Fibroblast of skin of left quadriceps (primary cell): ENCODE measurements at regions not wholly inside any gene's neighbourhood (a gene's known extent, or its start where the extent isn't known, plus 50 kb on each side); places are given as distances from the start of the nearest gene placed in this dataset.
A peak's percentile ranks its signal among the peaks of the same experiment; 100 is the strongest.

ENCODE experiments used
- DNase-seq, 2 experiments: peaks; one replicate each; pipeline ENCODE4 v3.0.0-alpha.2; 2013; ENCODE audit warnings: low read depth in 2 of 2

DNA sequence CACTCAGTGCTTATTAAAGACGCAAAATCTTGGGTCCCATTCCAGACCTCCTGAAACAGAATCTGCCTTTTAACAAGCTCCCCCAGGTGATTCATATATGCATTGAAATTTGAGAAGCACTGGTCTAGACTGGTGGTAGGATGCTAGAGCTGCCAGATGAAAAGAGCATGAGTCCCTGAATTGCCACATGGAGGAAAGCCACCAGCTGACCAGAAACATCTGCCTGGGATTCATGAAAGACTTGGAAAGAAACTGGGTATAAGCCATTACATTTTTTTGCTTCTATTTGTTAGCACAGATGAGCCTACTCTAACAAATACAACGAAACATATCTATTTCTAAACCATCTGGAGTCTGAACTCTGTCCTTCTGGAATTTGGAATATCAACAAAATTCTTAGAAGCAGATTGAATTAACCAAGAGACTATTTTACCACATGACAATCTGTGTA is 228.9 kb downstream of the RBM43 start:
- DNase-seq = peak; percentile 95 to 96

DNA sequence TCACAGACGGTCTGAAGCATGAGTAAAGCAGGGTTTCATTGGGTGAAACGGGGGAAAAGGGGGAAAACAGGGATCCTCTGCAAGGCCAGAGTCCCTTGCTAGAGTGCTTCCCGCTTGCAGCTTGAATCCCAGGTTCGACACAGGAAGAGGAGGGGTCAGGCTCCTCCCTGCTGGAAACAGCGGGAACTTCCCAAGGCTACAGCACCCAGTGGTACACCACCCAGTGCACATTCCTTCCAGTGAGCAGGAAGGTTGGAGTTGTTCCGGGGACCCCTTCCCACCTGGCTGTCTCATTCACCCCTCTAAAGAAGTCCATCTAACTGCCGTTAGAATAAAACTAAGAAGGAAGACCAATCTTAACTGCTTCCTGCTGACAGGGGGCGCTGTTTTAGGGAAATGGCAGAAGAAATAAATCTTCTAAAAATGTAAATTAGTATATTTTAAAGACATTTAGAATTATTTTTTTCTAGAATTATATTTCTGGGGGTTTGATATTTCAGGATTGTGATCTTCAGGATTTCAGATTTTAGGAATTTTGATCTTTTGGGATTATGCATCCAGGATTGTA is 230.9 kb downstream of the RBM43 start:
- no peak for DNase-seq

DNA sequence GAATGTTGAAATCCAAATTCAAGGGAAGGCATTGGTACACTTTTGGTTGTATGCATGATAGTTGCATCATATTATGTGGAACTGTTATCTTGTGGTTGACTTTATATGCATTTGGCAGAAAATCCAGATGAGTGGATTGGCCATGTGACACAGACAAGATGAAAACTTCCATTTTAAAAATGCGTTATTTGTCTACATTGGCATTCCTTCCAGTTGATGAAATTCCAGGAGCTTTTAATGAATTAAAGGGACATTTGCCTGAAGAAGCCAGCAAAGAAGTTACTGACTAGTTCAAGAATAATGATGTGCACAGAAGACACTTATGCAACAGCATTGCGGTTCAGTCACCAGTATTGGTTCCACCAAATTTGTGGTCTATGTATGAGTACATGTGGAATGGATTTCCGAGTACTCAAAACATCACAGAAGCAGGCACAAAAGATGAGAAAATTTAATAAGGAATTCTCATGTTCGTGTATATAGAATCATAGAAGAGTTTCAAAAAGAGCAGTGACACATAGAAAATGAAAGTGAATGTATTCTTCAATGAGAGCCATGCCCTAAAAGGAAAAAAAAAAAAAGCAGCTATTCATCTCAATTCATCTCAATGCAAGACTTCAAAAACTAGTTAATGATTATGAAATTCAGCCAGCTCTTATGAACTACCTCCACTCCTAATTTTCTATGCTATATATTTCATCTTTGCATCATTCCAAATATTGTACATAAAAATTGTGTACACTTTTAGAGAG is 232.1 kb downstream of the RBM43 start:
- DNase-seq = peak; percentile 67

DNA sequence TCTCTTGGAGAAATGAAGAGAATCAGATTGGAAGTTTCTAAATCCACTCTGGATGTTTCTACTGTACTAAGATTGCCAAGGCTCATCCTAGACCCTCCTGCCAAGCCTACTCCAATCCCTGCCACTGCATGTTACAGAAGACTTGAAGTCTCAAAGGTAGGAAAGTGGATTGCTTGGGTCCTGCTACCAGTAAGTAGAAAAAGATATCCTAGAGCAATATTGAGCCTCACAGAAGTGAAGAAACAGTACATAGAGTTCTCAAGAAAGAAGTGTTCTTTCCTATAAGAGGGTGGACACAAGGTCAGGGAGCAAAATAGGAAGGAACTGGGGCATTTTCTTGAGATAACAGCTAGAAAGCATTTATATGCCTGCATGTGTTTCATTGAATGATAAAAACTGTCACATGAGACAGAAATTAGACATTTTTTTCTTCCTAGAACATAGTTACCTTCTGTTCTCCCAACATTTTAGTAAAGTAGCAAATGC is 232.9 kb downstream of the RBM43 start:
- no peak for DNase-seq

DNA sequence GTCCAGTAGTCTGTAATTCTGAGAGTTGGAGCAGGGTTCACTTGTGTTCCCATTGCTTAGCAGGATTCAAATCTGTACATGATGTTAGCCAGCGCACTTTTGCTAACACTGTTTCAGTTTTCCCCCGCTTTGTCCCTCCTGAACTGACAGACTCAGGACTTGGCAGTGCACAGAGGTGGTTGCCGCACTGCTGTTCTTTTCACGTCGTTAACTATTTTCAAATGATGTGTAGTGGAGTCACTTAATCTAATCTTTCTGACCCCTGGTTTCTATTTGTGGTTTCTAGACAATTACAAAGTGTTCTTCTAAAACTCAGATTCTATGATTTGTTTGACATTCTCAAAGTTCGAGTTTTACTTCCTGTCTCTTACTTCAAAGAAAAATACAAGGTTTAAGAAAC is 234.5 kb downstream of the RBM43 start:
- no peak for DNase-seq

DNA sequence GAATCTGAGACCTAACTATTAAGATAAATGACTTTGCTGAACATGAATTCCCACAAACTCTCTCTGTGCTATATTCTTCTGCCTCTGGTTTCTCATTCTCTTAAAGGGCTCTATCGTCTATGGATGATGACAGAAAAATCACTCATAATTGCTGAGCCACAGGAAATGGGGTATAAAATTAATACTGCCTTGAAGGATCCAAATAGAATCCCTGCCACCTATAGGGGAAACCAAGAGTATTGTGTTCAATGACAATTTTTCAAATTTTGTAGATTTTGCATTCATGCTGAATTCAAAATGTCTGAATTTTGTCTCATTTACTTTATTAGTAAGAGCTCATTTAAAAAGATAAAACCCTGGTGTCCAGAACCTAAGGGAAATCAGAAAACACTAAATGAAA is 235.8 kb downstream of the RBM43 start:
- DNase-seq = no peak

DNA sequence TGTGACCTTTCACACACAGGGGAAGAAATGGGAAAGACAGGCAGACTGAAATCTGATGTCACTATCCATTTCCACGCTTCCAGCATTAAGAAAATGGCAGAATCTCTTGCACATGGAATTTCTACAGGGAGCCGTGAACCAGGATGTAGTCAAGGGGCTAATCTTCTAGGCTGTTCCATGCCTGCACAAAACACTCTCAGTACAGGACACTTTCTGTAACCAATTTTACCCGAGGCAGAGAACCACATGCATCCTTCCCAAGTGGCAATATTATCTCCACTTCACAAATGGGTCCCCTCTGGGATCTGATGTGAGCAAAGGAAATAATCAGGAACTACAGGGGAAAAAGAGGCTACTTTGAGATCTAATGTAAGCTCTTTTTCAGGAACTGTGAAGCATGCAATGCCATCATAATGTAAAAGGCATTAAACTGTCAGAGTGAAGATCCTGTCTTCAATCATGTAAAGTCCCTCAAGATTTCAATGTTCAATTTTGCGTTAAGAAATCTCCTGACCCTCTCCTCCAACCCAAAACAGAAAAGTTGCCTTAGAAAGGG is 236.9 kb downstream of the RBM43 start:
- DNase-seq = no peak

DNA sequence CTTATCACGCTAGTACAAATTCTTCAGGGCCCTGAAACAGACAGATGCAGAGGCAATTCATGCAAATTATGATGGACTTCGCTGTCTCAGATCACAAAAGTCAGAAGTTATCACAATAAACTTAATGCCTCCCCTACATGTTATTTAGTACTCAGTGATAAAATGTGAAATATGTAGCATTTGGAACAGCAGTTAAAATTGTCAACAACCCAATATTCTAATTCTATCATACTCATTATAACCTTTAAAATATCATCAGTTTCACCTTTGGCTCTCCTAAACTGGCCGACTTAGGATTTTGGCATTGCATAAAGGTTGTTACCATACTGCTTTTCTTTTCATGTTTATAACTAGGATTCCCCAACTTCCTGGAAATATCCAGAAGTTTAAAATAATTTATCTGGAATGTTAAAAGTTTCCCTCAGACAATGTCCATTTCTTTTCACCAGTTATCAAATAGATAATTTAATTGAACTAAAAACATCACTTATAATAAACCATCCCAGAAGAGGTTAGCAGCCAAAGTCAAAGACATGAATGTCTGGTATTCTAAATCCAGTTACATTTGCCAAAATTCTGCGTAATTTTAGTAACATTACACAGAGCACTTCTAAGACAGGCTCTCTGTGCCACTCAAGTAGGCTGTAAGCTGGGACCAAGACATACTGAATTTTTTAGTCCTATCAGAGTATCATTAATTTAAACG is 239.8 kb downstream of the RBM43 start:
- no peak for DNase-seq

DNA sequence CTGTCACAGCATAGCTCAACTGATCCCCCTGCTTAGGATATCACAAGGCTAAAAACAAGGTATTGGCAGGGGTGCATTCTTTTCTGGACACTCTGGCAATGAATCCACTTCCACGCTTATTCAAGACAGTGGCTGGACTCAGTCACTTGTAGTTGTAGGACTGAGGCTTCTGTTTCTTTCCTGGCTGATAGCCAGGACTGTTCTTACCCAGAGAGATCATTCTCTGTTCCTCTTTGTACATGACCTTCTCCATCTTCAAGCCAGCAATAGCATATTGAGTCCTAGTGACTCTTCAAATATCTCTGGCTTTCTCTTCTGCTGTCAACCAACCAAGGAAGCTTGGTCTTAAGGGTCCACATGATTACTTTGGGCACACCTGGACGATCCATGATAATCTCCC is 241.3 kb downstream of the RBM43 start:
- no peak for DNase-seq

DNA sequence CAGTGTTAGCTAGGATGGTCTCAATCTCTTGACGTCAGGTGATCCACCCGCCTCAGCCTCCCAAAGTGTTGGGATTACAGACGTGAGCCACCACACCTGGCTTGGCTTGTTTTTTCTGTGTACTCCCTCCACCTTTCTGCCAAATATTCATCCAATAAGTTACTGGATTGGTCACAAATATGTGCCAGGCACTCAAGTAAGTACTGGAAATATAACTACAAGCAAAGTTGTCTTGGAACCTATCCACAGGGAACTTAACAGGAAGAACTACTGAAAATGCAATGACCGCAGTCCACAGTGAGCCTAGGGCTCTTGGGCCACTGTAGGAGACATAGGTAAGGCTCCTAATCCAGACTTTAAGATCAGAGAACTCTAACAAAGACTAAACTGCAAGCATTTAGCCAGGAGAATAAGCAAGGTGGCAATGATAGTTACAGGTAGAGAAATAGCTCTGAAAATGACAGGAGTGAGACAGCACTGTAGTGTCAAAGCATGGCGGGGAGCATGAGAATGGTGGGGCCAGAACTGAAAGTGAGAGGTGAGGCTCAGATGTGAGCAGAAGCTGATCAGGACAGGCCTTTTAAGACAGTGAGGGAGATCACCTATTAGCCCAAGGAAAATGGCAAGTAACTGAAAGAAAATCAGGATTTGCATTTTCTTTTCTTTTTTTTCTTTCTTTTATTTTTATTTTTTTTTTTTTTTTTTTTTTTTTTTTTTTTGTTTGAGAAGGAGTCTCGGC is 252.1 kb downstream of the RBM43 start:
- DNase-seq = no peak

DNA sequence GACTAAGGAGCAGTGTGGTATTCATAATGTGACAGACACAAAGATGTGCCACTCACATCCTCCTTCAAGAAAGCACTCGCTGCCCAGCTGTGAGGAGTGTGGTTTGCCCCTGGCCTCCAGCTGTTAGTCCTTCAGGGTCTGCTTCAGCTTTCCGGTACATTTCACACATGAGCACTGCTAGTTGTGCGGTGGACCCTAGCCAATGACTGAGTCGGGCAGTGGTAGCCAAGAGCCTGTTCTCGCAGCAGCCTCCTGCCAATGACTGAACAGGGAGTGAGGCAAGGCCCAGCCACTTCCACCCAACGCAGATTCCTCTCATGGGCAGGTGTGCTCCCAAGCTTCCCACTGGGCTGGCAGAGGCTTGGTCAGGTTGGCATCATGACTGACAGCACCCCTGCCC is 254.3 kb downstream of the RBM43 start:
- DNase-seq = no peak

DNA sequence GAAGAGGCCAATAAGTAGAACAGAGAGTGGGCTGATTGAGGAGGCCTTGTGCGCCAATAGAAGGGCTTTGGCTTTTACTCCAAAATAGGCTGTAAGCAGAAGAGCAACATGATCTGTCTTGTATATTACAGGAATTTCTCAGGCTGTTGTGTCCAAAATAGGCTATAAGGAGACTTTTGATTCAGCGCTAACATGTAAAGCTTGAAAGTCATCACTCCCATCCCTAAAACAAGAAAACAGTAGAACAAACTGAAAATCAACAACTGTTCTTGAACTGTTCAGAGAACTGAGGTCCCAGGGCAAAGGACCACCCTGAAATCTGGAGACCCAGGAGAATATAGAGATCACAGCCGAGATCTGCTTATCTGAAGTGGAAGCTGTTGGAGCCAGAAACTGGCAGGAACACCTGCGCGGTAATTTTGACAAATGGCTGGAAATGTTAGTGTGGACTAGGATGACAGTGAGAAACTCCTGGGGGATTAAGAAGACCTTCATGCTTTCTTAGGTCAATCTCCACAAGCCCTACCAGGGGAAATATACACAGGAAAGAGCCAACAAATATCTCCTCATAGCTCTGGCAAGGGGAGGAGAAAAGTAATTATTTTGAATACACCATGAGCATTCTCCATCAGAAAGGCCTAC is 258.6 kb downstream of the RBM43 start:
- DNase-seq = no peak

DNA sequence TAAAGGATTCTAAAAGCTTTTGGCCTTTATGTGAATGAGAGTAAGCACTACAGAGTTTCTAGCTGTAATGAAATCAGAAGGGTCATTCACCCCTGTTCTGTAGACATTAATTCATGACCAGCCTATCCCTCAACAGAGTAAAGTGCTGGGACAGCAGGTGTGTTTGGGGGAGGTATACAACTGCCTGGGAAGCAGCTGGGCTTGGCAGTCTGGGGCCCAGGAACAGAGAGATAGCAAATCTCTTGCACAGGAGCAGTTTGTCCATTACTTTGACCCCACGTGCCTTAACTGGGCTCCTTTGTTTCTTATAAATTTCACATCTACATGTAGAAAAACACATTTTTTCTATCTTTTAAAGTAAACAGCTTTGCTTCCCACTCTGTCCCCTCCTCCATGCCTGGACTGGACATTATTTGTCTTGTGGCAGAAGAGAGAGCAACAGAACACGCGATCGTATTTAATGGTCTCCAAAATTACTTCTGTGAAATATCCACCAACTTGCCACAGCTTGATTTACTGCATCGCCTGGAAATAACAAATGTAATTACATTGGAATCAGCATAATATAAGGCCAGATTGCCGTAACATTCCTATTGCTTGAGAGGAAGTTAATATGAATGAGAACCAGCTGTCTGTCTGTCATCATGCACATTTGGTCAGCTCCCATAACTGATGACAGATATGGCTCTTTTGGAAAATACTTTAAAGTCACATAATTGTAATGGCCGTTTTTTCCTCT is 263.8 kb downstream of the RBM43 start:
- peak; percentile 91 for DNase-seq

DNA sequence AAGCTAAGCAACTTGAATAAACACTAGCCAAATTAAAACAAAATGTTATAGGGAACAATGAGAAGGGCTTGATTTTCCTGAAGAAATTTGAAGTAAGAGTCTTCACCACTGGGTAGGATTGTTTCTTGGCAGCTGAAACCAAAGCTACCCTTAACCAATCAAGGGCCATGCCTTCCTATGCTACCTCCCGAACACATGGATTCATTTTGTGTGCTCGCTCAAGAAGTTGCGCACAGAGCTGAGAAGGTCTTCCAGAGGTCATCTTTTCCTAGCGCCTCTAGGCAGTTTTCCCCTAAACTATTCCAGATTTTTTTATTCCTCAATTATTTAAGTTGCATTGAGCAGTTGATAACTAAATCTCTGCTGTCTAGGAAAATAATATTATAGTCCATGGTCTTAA is 264.6 kb downstream of the RBM43 start:
- peak; percentile 63 to 68 for DNase-seq

DNA sequence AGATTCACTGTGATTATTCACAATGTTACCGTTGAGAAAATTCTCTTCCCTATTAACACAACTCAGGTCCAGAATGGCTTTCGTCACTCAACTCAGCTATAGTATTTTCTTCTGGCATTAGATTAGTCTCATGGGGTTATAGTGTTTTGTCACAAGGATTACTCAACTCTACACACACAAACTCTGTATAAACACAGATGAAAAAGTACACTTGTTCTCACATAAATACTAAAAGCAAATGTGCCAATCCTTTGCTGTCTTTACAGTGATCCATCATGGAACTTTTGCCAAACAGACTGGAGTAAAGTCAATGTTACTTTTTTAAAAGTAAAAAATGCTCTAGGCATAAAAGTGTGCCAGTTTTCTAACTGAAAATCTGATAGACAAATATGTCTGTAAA is 267.6 kb downstream of the RBM43 start:
- DNase-seq = peak; percentile 79 to 84

DNA sequence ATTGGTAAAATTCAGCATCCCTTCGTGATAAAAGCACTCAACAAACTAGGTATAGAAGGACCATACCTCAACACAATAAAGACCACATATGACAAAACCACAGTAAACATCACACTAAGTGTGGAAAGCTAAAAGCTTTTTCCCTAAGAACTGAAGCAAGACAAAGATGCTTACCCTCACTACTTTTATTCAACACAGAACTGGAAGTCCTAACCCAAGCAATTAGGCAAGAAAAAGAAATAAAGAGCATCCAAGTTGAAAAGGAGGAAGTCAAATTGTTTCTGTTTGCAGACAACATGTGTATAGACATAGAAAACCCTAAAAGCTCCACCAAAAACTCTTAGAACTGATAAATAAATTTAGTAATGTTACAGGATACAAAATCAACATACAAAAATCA is 271.7 kb downstream of the RBM43 start:
- no peak for DNase-seq

DNA sequence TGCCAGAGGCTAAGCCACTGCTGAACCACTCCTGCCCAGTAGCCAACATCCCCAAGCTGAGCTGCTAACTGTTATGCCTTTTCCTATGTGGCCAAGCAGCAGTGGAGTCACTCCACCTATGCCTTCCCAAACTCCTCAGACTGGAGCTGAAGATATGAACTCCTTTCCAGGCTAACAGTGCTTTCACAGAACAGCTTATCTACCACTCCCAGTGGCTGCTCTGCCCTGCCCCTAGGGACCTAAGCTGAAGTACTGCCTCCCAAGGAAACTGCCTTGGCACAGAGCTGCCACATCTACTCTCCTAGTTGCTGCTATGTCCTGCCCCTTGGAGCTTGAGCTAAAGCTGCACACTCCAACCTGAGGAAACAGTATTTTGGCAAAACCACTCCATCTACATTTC is 275.9 kb downstream of the RBM43 start:
- DNase-seq = no peak

DNA sequence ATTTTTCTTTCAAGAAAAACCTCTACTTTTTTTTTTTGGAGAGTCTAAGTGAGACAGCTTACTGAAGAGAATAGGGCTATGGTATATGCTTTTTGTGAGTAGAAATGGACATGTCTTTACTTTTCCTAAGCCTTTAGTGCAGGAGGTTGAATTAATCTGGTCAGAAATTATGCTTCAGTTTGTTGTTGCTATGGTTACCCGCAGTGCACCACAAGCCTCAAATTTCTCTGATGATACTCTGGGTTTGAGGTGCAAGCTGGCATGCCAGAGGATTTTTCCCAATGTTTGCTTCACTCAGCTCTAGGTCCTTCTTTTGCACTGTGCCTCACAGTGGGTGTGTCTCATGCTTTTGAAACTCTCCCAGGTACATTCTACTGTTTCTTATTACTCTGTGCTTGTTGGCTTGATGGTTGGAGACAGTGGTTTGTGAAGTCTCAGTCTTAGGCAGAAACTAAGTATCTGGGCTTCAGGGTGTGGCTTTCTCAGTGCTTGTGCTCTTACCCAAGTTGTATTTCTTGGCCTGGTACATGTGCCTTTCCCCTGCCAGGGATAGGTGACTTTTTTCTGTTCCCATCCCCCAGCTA is 278.3 kb downstream of the RBM43 start:
- DNase-seq = no peak

DNA sequence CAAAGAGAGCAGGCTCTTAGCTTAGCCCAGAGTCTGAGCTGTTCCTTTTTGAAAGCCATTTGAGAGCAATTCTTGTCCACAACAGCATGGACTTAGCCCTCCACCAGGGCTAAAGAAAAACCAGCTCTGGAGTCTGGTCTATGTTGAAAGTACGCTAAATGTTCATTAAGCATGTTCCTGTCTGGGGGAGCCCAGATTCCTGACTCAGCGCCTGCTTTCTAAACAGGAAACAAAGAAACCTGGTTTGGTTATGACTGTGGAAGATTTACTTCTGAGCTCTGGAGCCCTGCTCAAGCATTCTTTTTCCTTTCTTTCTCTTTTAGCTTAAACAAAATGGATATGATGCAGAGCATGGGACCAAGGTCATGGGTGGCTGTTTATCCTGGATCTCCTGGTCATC is 279.8 kb downstream of the RBM43 start:
- no peak for DNase-seq

DNA sequence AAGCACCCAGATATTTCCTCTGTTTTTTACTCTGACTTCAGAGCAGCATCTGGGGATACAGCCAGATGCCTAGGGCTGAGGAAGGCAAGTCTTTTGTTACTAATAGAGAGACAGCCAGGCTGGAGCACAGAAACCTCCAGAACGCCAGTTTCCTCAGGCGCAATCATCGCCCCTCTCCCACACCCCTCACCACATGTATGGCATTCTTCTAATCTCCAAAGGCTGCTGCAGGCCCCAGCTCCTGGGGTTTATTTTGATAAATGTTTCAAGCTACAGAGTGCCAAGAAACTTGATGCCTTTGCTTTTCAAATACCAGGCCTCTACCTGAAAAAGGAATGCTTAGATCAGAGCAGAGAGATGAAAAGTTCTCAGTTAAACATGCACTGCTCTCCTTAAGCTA is 283.6 kb downstream of the RBM43 start:
- DNase-seq = no peak
